GM23338 (cell line): ENCODE measurements at regions not wholly inside any gene's neighbourhood (a gene's known extent, or its start where the extent isn't known, plus 50 kb on each side); places are given as distances from the start of the nearest gene placed in this dataset.

Source experiments
- ATAC-seq: fragments of 200-7000 bp; cut with Tn5 transposase; 3 replicates; pipeline ENCODE4 v1.9.1; 2020
- DNase-seq: peaks from one replicate; pipeline ENCODE4 v3.0.0-alpha.2; 2015; ENCODE audit warnings: low spot score
- H2AFZ ChIP-seq: fragments of 200-600 bp; sonication (generic); 2 replicates; pipeline ENCODE4 v1.8.0; 2016; ENCODE audit warnings: antibody characterized with exemption, mild to moderate bottlenecking, moderate library complexity
- H3F3A ChIP-seq: fragments of 200-600 bp; sonication (generic); replicated peaks from 2 replicates; pipeline ENCODE4 v1.8.0; 2017; ENCODE audit warnings: antibody characterized with exemption, mixed run types, low read depth
- H3K27ac ChIP-seq: fragments of 200-600 bp; sonication (generic); 2 replicates; pipeline ENCODE4 v1.6.1; 2016; ENCODE audit warnings: low read depth
- H3K27me3 ChIP-seq: fragments of 200-600 bp; sonication (generic); 2 replicates; pipeline ENCODE4 v1.8.0; 2016; ENCODE audit warnings: mild to moderate bottlenecking, mixed run types, moderate library complexity; ENCODE audit not compliant: insufficient read depth
- H3K36me3 ChIP-seq: fragments of 200-600 bp; sonication (generic); 2 replicates; pipeline ENCODE4 v1.8.0; 2016; ENCODE audit warnings: mild to moderate bottlenecking; ENCODE audit not compliant: insufficient read depth
- H3K4me1 ChIP-seq: fragments of 200-600 bp; sonication (generic); 2 replicates; pipeline ENCODE4 v1.8.0; 2016; ENCODE audit warnings: mild to moderate bottlenecking, moderate library complexity; ENCODE audit not compliant: insufficient read depth
- H3K4me2 ChIP-seq: fragments of 200-600 bp; sonication (generic); 2 replicates; pipeline ENCODE4 v1.7.1; 2017; ENCODE audit warnings: mixed run types
- H3K4me3 ChIP-seq: fragments of 200-600 bp; sonication (generic); 2 replicates; pipeline ENCODE4 v1.6.1; 2016; ENCODE audit warnings: mixed run types
- H3K79me2 ChIP-seq: fragments of 200-600 bp; sonication (generic); replicated peaks from 2 replicates; pipeline ENCODE4 v1.8.0; 2017; ENCODE audit warnings: mild to moderate bottlenecking; ENCODE audit not compliant: insufficient read depth
- H3K9me2 ChIP-seq: fragments of 200-600 bp; sonication (generic); 2 replicates; pipeline ENCODE4 v1.8.0; 2017; ENCODE audit not compliant: insufficient read depth
- H4K20me1 ChIP-seq: fragments of 200-600 bp; sonication (generic); replicated peaks from 2 replicates; pipeline ENCODE4 v1.8.0; 2017; ENCODE audit warnings: mild to moderate bottlenecking; ENCODE audit not compliant: insufficient read depth
- H3K27ac Mint-ChIP-seq: 2 replicates; pipeline ENCODE4 v1.8.0; 2020; ENCODE audit warnings: inconsistent platforms, mild to moderate bottlenecking, moderate library complexity, mixed read lengths
- H3K27me3 Mint-ChIP-seq: 3 replicates; pipeline ENCODE4 v1.8.0; 2022; ENCODE audit warnings: low read depth, mild to moderate bottlenecking, moderate library complexity, mixed read lengths, inconsistent platforms; ENCODE audit not compliant: insufficient read depth, poor library complexity
- H3K36me3 Mint-ChIP-seq: 3 replicates; pipeline ENCODE4 v1.8.0; 2021; ENCODE audit warnings: low read depth, mild to moderate bottlenecking, inconsistent platforms, moderate library complexity, mixed read lengths
- H3K4me1 Mint-ChIP-seq: 3 replicates; pipeline ENCODE4 v1.8.0; 2020; ENCODE audit warnings: mild to moderate bottlenecking, inconsistent platforms, mixed read lengths
- H3K4me3 Mint-ChIP-seq: 3 replicates; pipeline ENCODE4 v1.8.0; 2021; ENCODE audit warnings: moderate library complexity, mild to moderate bottlenecking, inconsistent platforms, mixed read lengths
- H3K9me3 Mint-ChIP-seq: 3 replicates; pipeline ENCODE4 v1.8.0; 2020; ENCODE audit warnings: moderate library complexity, mild to moderate bottlenecking, inconsistent platforms, mixed read lengths
- CREB1 ChIP-seq: fragments of 250-450 bp; sonication (Bioruptor Pico); IDR thresholded peaks from 2 replicates; pipeline ENCODE4 v1.5.0; 2020; ENCODE audit warnings: low read depth, mild to moderate bottlenecking, moderate library complexity
- CTCF ChIP-seq, 2 experiments: fragments of 200-600 bp in 1 of 2; sonication (generic) in 1 of 2; conservative IDR thresholded peaks; 2 replicates each; pipeline versions ENCODE4 v1.5.1 to v1.6.1; 2016 to 2017; ENCODE audit warnings: antibody characterized with exemption in 2 of 2, low read depth in 2 of 2, mild to moderate bottlenecking in 2 of 2, moderate library complexity in 1 of 2
- ETS1 ChIP-seq: IDR thresholded peaks from 2 replicates; pipeline ENCODE4 v1.6.1; 2016; ENCODE audit warnings: antibody characterized with exemption
- JUNB ChIP-seq: IDR thresholded peaks from one replicate; pipeline ENCODE4 v1.6.1; 2016; ENCODE audit warnings: antibody characterized with exemption; ENCODE audit not compliant: unreplicated experiment
- NANOG ChIP-seq: IDR thresholded peaks from 2 replicates; pipeline ENCODE4 v1.6.1; 2016; ENCODE audit warnings: antibody characterized with exemption, borderline replicate concordance
- POLR2AphosphoS5 ChIP-seq: IDR thresholded peaks from 2 replicates; pipeline ENCODE4 v1.6.1; 2016; ENCODE audit warnings: antibody characterized with exemption, low read depth
- REST ChIP-seq: IDR thresholded peaks from one replicate; pipeline ENCODE4 v1.6.1; 2018; ENCODE audit warnings: antibody characterized with exemption; ENCODE audit not compliant: unreplicated experiment
- ZNF114 ChIP-seq: fragments of 250-450 bp; sonication (Bioruptor Pico); IDR thresholded peaks from 2 replicates; pipeline ENCODE4 v1.5.0; 2020; ENCODE audit warnings: mild to moderate bottlenecking, moderate library complexity
- ZNF331 ChIP-seq: fragments of 250-450 bp; sonication (Bioruptor Pico); IDR thresholded peaks from 2 replicates; pipeline ENCODE4 v1.5.0; 2020; ENCODE audit warnings: low read depth, mild to moderate bottlenecking, moderate library complexity

GRCh38 chr4:20043991-20044390 lies 207.7 kb upstream of the SLIT2 start (continued):
- no peak for TF ChIP-seq REST

GRCh38 chr4:20042769-20043168 lies 208.9 kb upstream of the SLIT2 start:
- H3F3A ChIP-seq: no peaks in the 10 kb centered on the region
- ATAC-seq (peak; percentile 34; the same call in 1 of the 3 replicates), DNase-seq (peak; percentile 54)
- Mint-ChIP-seq H3K9me3 (no peaks in the 10 kb centered on the region), H3K4me1 (peaks cover 18% of the 10 kb centered on the region), H3K4me3 (no peak overlapping the region; the same call in 2 of the 3 replicates), H3K27ac (no peak overlapping the region), H3K36me3 (no peaks in the 10 kb centered on the region), H3K27me3 (no peaks in the 10 kb centered on the region)
- no peak overlapping the region for H3K27ac ChIP-seq
- no peak overlapping the region for H3K4me3 ChIP-seq
- H2AFZ ChIP-seq: no peak overlapping the region
- no peaks in the 10 kb centered on the region for H4K20me1 ChIP-seq
- H3K4me1 ChIP-seq: peaks cover 20% of the 10 kb centered on the region
- H3K36me3 ChIP-seq: no peaks in the 10 kb centered on the region
- H3K4me2 ChIP-seq: peak overlapping the region; percentile 30; the same call in 1 of the 2 replicates
- H3K79me2 ChIP-seq: no peaks in the 10 kb centered on the region
- no peaks in the 10 kb centered on the region for H3K27me3 ChIP-seq
- no peaks in the 10 kb centered on the region for H3K9me2 ChIP-seq
- no peak for TF ChIP-seq ZNF331 (CRISPR knock-in tag)
- no peak for TF ChIP-seq JUNB
- TF ChIP-seq NANOG: no peak
- TF ChIP-seq ETS1: no peak
- TF ChIP-seq ZNF114 (CRISPR knock-in tag): no peak
- no peak for TF ChIP-seq CREB1 (CRISPR knock-in tag)
- no peak for TF ChIP-seq POLR2AphosphoS5
- TF ChIP-seq REST: no peak
- TF ChIP-seq CTCF (conservative IDR thresholded peaks at IDR 0.05; ENCODE audit: low read depth in 2 of 2): no peak
